ENCODE measurements at regions not wholly inside any gene's neighbourhood (a gene's known extent, or its start where the extent isn't known, plus 50 kb on each side); places are given as distances from the start of the nearest gene placed in this dataset.

DNA sequence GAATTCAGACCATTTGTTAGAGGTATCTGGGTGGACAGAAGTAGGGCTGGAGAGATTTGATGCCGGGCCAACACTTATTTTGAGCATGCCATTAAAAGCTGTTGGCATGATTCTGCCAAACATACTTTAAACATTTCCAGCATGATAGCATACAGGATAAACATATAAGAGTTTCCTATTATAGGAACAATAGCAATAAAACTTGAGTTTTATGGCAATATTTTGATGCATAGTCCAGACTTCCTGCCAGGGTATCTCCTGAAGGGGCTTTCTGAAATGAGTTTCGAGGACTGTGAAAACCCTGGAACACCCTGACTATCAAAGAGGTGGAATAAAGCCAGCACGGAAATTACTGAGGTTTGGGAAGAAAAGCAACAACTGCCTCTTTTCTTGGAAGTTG is 1398.0 kb upstream of the NXPH2 start:
- TF ChIP-seq POLR2A (IDR thresholded peaks at IDR 0.05) (no peak), EP300 (IDR thresholded peaks at IDR 0.05) (no peak)

Measured in gastroesophageal sphincter (tissue), 2 donors.